RWPE2 (cell line): ENCODE measurements at regions not wholly inside any gene's neighbourhood (a gene's known extent, or its start where the extent isn't known, plus 50 kb on each side); places are given as distances from the start of the nearest gene placed in this dataset.
A peak's percentile ranks its signal among the peaks of the same experiment; 100 is the strongest.

Experiments used
- ATAC-seq: fragments of 200-7000 bp; cut with Tn5 transposase; 3 replicates; pipeline ENCODE4 v1.9.1; 2021; ENCODE audit warnings: low read depth
- DNase-seq: peaks from one replicate; pipeline ENCODE4 v3.0.0-alpha.2; 2020; ENCODE audit warnings: low spot score
- H3K27ac ChIP-seq: fragments of 450-650 bp; 2 replicates; pipeline ENCODE4 v1.5.1; 2017; ENCODE audit warnings: mild to moderate bottlenecking; ENCODE audit not compliant: poor library complexity, severe bottlenecking
- H3K27me3 ChIP-seq: fragments of 250-450 bp; sonication (Bioruptor Pico); 2 replicates; pipeline ENCODE4 v1.5.1; 2021; ENCODE audit warnings: mild to moderate bottlenecking, moderate library complexity; ENCODE audit not compliant: insufficient read depth, poor library complexity, severe bottlenecking
- H3K36me3 ChIP-seq: fragments of 250-450 bp; sonication (Bioruptor Pico); 2 replicates; pipeline ENCODE4 v1.5.1; 2020; ENCODE audit warnings: low read depth, mild to moderate bottlenecking, moderate library complexity
- H3K4me1 ChIP-seq: fragments of 250-450 bp; sonication (Bioruptor Pico); 2 replicates; pipeline ENCODE4 v1.5.1; 2021; ENCODE audit warnings: mild to moderate bottlenecking, moderate library complexity; ENCODE audit not compliant: insufficient read depth, poor library complexity, severe bottlenecking
- H3K4me3 ChIP-seq: fragments of 250-450 bp; sonication (Bioruptor Pico); 2 replicates; pipeline ENCODE4 v1.5.1; 2021; ENCODE audit warnings: mild to moderate bottlenecking, moderate library complexity; ENCODE audit not compliant: severe bottlenecking
- H3K9me3 ChIP-seq: fragments of 250-450 bp; sonication (Bioruptor Pico); 2 replicates; pipeline ENCODE4 v1.5.1; 2021; ENCODE audit warnings: mild to moderate bottlenecking, moderate library complexity; ENCODE audit not compliant: severe bottlenecking
- CTCF ChIP-seq: fragments of 450-650 bp; IDR thresholded peaks from one replicate; pipeline ENCODE4 v1.5.1; 2017; ENCODE audit warnings: mild to moderate bottlenecking, moderate library complexity; ENCODE audit not compliant: poor library complexity, severe bottlenecking

DNA sequence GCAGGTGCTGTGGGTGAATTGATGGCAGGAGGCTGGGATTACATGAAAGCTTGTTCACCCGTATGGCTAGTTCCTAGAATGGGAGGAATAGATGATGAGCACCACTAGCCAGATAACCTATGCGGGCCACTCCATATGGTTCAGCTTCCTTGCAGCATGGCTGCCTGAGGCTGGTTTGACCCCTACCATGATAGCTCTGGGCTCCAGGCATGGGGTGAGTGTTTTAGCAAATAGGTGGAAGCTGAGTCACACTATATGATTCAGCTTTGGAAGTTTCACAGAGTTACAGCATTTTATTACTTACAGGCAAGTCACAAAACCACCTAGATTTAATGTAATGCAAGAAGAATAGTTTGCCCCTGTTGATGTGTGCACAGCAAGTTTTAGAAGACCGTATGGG lies 603.2 kb downstream of the STIM2 start:
- peak; percentile 87 for ATAC-seq
- Histone ChIP-seq H3K27ac (no peak overlapping the region), H3K36me3 (no peaks in the 10 kb centered on the region), H3K4me1 (peaks cover 5% of the 10 kb centered on the region), H3K9me3 (no peaks in the 10 kb centered on the region), H3K27me3 (no peaks in the 10 kb centered on the region), H3K4me3 (no peak overlapping the region)
- no peak for TF ChIP-seq CTCF
- peak; percentile 54 for DNase-seq

- Histone ChIP-seq H3K4me3 (no peak overlapping the region), H3K4me1 (peaks cover 5% of the 10 kb centered on the region), H3K27ac (no peak overlapping the region), H3K27me3 (no peaks in the 10 kb centered on the region), H3K36me3 (no peaks in the 10 kb centered on the region), H3K9me3 (no peaks in the 10 kb centered on the region)
- ATAC-seq (no peak), DNase-seq (no peak)
- TF ChIP-seq CTCF, result no peak
These were observed 606.7 kb downstream of the STIM2 start for GRCh38 chr4:27467351-27467750.

GRCh38 chr4:27472364-27472763 lies 611.7 kb downstream of the STIM2 start:
- no peak for TF ChIP-seq CTCF
- H3K4me1 ChIP-seq, result no peaks in the 10 kb centered on the region
- no peaks in the 10 kb centered on the region for H3K27me3 ChIP-seq
- no peaks in the 10 kb centered on the region for H3K36me3 ChIP-seq
- DNase-seq, result no peak
- H3K9me3 ChIP-seq, result no peaks in the 10 kb centered on the region
- no peak for ATAC-seq
- H3K4me3 ChIP-seq, result no peak overlapping the region
- H3K27ac ChIP-seq, result no peak overlapping the region

DNA sequence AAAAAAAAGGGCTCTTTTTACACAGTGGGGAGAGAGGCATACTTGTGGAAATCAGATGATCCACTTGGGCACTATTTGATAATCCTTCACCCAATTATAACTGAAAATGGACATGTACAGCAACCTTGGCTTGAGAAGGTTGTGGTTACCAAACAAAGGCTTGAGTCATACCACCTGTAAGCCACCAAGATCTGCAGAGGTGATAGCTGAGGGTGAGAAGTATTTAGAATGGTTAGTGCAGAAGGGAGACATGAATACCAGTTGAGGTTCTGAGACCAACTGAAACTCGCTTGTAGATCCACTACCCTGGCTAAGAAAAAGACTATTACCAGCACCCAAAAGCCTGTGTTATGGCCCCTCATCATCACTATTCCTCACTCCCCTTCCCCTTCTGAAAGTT lies 614.0 kb downstream of the STIM2 start:
- H3K4me1 ChIP-seq, result no peaks in the 10 kb centered on the region
- no peaks in the 10 kb centered on the region for H3K27me3 ChIP-seq
- H3K27ac ChIP-seq, result no peak overlapping the region
- TF ChIP-seq CTCF, result no peak
- no peaks in the 10 kb centered on the region for H3K36me3 ChIP-seq
- ATAC-seq (no peak), DNase-seq (no peak)
- H3K4me3 ChIP-seq, result no peak overlapping the region
- H3K9me3 ChIP-seq, result peaks cover 4% of the 10 kb centered on the region

GRCh38 chr4:27484216-27484615 lies 623.6 kb downstream of the STIM2 start:
- no peak for TF ChIP-seq CTCF
- no peak overlapping the region for H3K4me3 ChIP-seq
- DNase-seq (no peak), ATAC-seq (no peak)
- no peaks in the 10 kb centered on the region for H3K27me3 ChIP-seq
- no peaks in the 10 kb centered on the region for H3K4me1 ChIP-seq
- peaks cover 3% of the 10 kb centered on the region for H3K9me3 ChIP-seq
- no peak overlapping the region for H3K27ac ChIP-seq
- H3K36me3 ChIP-seq, result no peaks in the 10 kb centered on the region
